Karpas-422 (cell line): ENCODE measurements at regions not wholly inside any gene's neighbourhood (a gene's known extent, or its start where the extent isn't known, plus 50 kb on each side); places are given as distances from the start of the nearest gene placed in this dataset.
"Not testable (repeated sequence)": the region's sequence is repeated elsewhere in the genome, so short reads cannot be mapped to it uniquely, and the experiment has no call there.

Source experiments
- DNase-seq: peaks from one replicate; pipeline ENCODE4 v3.0.0-alpha.2; 2015
- H2AFZ ChIP-seq: fragments of 200-600 bp; sonication (generic); 2 replicates; pipeline ENCODE4 v1.6.1; 2014; ENCODE audit warnings: antibody characterized with exemption, low read length, mixed read lengths
- H3K27ac ChIP-seq: fragments of 200-600 bp; sonication (generic); 2 replicates; pipeline ENCODE4 v1.5.1; 2014; ENCODE audit warnings: mild to moderate bottlenecking, low read length, moderate library complexity
- H3K27me3 ChIP-seq: fragments of 200-600 bp; sonication (generic); 2 replicates; pipeline ENCODE4 v1.6.1; 2014; ENCODE audit warnings: low read length, mixed read lengths
- H3K36me3 ChIP-seq: fragments of 200-600 bp; sonication (generic); 2 replicates; pipeline ENCODE4 v1.6.1; 2014; ENCODE audit warnings: low read length, mixed read lengths; ENCODE audit not compliant: insufficient read depth
- H3K4me1 ChIP-seq: fragments of 200-600 bp; sonication (generic); 2 replicates; pipeline ENCODE4 v1.6.1; 2014; ENCODE audit warnings: mild to moderate bottlenecking, low read length, mixed read lengths
- H3K4me2 ChIP-seq: fragments of 200-600 bp; sonication (generic); 2 replicates; pipeline ENCODE4 v1.6.1; 2014; ENCODE audit warnings: low read length, low read depth, mild to moderate bottlenecking; ENCODE audit not compliant: poor library complexity, severe bottlenecking
- H3K4me3 ChIP-seq: fragments of 200-600 bp; sonication (generic); 2 replicates; pipeline ENCODE4 v1.5.1; 2014; ENCODE audit warnings: mild to moderate bottlenecking, antibody characterized with exemption, low read length, mixed read lengths
- H3K79me2 ChIP-seq: fragments of 200-600 bp; sonication (generic); 2 replicates; pipeline ENCODE4 v1.6.1; 2014; ENCODE audit warnings: mild to moderate bottlenecking, low read length, mixed read lengths
- H3K9ac ChIP-seq: fragments of 200-600 bp; sonication (generic); 2 replicates; pipeline ENCODE4 v1.6.0; 2014; ENCODE audit warnings: low read length
- H3K9me2 ChIP-seq: fragments of 200-600 bp; sonication (generic), shearing (Covaris generic); replicated peaks from 2 replicates; pipeline ENCODE4 v1.6.0; 2014; ENCODE audit warnings: mild to moderate bottlenecking, low read length, moderate library complexity; ENCODE audit not compliant: insufficient read depth
- H3K9me3 ChIP-seq: fragments of 300-700, 200-600 bp; sonication (generic); 2 replicates; pipeline ENCODE4 v1.6.1; 2014; ENCODE audit warnings: low read length, mixed read lengths
- H4K20me1 ChIP-seq: fragments of 200-600 bp; sonication (generic); 2 replicates; pipeline ENCODE4 v1.6.1; 2014; ENCODE audit warnings: mild to moderate bottlenecking, antibody characterized with exemption, low read length, low read depth; ENCODE audit not compliant: insufficient read depth

DNA sequence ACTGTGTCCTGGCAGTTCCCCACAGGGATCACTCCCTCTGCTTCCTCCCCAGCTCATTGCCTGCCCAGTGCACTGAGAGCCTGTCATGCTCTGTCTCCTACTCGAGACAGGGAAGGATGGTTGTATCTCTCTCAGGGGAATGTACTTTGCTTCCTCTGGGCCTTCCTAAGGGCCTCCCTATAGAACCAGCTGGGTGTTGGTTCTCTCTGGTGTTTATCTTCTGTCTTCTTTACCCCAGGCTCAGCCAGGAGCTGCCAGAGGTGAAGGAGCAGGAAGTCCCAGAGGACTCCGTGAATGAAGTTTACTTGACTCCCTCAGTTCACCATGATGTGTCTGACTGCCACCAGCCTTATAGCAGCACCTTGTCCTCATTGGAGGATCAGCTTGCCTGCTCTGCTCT is 330.3 kb upstream of the COX7C start:
- H3K4me3 ChIP-seq, DNase-seq, H3K9me2 ChIP-seq: not testable (repeated sequence)

DNA sequence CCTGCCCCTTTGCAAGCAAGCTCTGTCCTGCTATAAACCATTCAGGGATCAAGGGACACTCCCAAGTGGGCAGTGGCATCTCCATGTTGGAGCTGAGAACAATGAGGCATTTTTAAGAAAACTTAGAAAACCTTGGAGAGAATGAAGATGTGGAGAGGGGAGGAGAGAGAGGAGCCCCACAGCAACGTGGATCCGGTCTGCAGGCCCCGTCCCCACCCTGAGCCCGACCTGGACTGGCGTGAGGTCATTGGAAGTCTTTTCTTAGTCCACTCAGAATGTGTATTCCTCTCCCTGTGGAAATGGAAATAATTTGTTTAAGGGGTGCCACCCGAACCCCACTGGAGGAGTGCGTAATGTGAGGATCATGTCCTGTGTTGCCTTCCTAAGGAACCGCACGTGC is 328.0 kb upstream of the COX7C start:
- H3K9me2 ChIP-seq, H3K79me2 ChIP-seq, H3K9ac ChIP-seq, H2AFZ ChIP-seq, H3K9me3 ChIP-seq, H3K27ac ChIP-seq, H4K20me1 ChIP-seq, H3K36me3 ChIP-seq, H3K4me2 ChIP-seq, H3K4me1 ChIP-seq, H3K27me3 ChIP-seq, H3K4me3 ChIP-seq, DNase-seq: not testable (repeated sequence)

More for the DNA sequence above, 330.3 kb upstream of the COX7C start:
- not testable (repeated sequence) for H3K27ac ChIP-seq, H3K79me2 ChIP-seq, H3K4me1 ChIP-seq, H3K36me3 ChIP-seq, H2AFZ ChIP-seq, H3K27me3 ChIP-seq, H4K20me1 ChIP-seq, H3K9ac ChIP-seq, H3K9me3 ChIP-seq, H3K4me2 ChIP-seq

GRCh38 chr5:86292811-86293210 is 324.9 kb upstream of the COX7C start:
- not testable (repeated sequence) for H3K4me3 ChIP-seq, H3K36me3 ChIP-seq, H3K79me2 ChIP-seq, H3K9me2 ChIP-seq, H3K4me1 ChIP-seq, H2AFZ ChIP-seq, H3K9ac ChIP-seq, H3K4me2 ChIP-seq, H3K9me3 ChIP-seq, H4K20me1 ChIP-seq, DNase-seq, H3K27ac ChIP-seq, H3K27me3 ChIP-seq

GRCh38 chr5:86302643-86303042 is 315.1 kb upstream of the COX7C start:
- not testable (repeated sequence) for H3K4me2 ChIP-seq, H3K4me3 ChIP-seq, H3K9ac ChIP-seq, H3K4me1 ChIP-seq, H3K36me3 ChIP-seq, H3K9me2 ChIP-seq, H3K79me2 ChIP-seq, H3K27ac ChIP-seq, H3K27me3 ChIP-seq, H4K20me1 ChIP-seq, H2AFZ ChIP-seq, H3K9me3 ChIP-seq, DNase-seq

DNA sequence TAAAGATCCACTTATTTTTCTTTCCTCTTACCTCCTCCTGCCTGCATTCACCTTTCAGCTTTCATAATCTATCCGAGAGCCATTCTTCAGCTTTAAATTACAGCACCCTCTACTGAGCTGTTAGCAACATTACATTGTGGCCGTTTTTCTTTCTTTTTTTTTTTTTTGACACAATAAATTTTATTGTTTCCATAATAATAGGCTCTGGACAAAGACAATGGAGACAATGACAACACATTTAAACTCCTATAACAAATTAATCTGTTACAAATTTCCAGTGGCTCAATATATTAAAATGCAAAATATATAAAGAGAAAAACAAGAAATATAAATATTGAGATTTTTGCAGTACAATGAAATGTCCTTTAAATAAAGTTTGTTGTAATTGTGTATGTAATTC is 312.7 kb upstream of the COX7C start:
- H3K4me1 ChIP-seq, H2AFZ ChIP-seq, H3K4me2 ChIP-seq, H4K20me1 ChIP-seq, H3K9me2 ChIP-seq, H3K27ac ChIP-seq, H3K9ac ChIP-seq, H3K4me3 ChIP-seq, H3K36me3 ChIP-seq, H3K9me3 ChIP-seq, H3K27me3 ChIP-seq, H3K79me2 ChIP-seq: not testable (repeated sequence)
- DNase-seq, result peak; percentile 68

DNA sequence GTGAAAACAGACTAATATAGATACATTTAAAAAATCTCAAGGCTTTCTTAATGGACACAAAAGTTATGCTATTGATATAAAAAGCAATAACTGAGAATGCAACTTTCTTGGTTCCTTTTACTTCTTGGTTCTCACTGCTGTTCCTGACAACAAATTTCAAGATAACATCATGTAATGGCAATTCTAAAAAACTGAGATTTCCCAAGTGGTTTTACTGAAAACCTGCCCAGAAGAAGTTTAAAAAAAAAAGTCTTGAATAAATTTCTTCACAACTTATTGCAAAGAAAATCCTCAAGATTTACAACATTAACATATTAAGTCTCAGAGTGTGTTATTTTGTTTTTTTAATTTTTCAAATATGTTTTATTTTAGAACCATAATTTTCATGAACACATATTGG is 302.8 kb upstream of the COX7C start:
- Histone ChIP-seq H3K79me2 (no peaks in the 10 kb centered on the region), H3K9me3 (peaks cover 9% of the 10 kb centered on the region), H4K20me1 (no peaks in the 10 kb centered on the region), H3K36me3 (no peaks in the 10 kb centered on the region), H3K9me2 (no peaks in the 10 kb centered on the region), H3K27ac (no peak overlapping the region), H3K9ac (no peak overlapping the region), H2AFZ (no peak overlapping the region), H3K4me3 (no peak overlapping the region), H3K27me3 (no peaks in the 10 kb centered on the region), H3K4me1 (no peaks in the 10 kb centered on the region), H3K4me2 (no peak overlapping the region)
- no peak for DNase-seq

GRCh38 chr5:86320266-86320665 is 297.5 kb upstream of the COX7C start:
- Histone ChIP-seq H3K27me3 (no peaks in the 10 kb centered on the region), H4K20me1 (no peaks in the 10 kb centered on the region), H3K36me3 (no peaks in the 10 kb centered on the region), H3K27ac (no peak overlapping the region), H3K9me3 (peaks cover 24% of the 10 kb centered on the region), H2AFZ (no peak overlapping the region), H3K79me2 (no peaks in the 10 kb centered on the region), H3K4me3 (no peak overlapping the region), H3K4me1 (no peaks in the 10 kb centered on the region), H3K9me2 (no peaks in the 10 kb centered on the region), H3K9ac (no peak overlapping the region), H3K4me2 (no peak overlapping the region)
- no peak for DNase-seq

GRCh38 chr5:86329318-86329717 is 288.4 kb upstream of the COX7C start:
- Histone ChIP-seq H3K4me3 (no peak overlapping the region), H3K36me3 (no peaks in the 10 kb centered on the region), H3K4me2 (no peak overlapping the region), H3K27ac (no peak overlapping the region), H3K9ac (no peak overlapping the region), H2AFZ (no peak overlapping the region), H3K4me1 (no peaks in the 10 kb centered on the region), H3K9me3 (peaks cover 25% of the 10 kb centered on the region), H3K27me3 (no peaks in the 10 kb centered on the region), H3K9me2 (no peaks in the 10 kb centered on the region), H4K20me1 (no peaks in the 10 kb centered on the region), H3K79me2 (no peaks in the 10 kb centered on the region)
- no peak for DNase-seq

GRCh38 chr5:86330736-86331135 is 287.0 kb upstream of the COX7C start:
- Histone ChIP-seq H3K79me2 (no peaks in the 10 kb centered on the region), H3K27ac (no peak overlapping the region), H3K4me3 (no peak overlapping the region), H3K27me3 (no peaks in the 10 kb centered on the region), H2AFZ (no peak overlapping the region), H3K9ac (no peak overlapping the region), H3K9me3 (peaks cover 19% of the 10 kb centered on the region), H3K36me3 (no peaks in the 10 kb centered on the region), H4K20me1 (no peaks in the 10 kb centered on the region), H3K4me1 (no peaks in the 10 kb centered on the region), H3K4me2 (no peak overlapping the region), H3K9me2 (no peaks in the 10 kb centered on the region)
- DNase-seq, result no peak
